HG02571 (cell line): ENCODE measurements at regions not wholly inside any gene's neighbourhood (a gene's known extent, or its start where the extent isn't known, plus 50 kb on each side); places are given as distances from the start of the nearest gene placed in this dataset.

Experiments used
- ATAC-seq: cut with Tn5 transposase; IDR thresholded peaks from one replicate; pipeline ENCODE4 v1.9.1; 2021; ENCODE audit warnings: mild to moderate bottlenecking, moderate library complexity; ENCODE audit not compliant: unreplicated experiment

DNA sequence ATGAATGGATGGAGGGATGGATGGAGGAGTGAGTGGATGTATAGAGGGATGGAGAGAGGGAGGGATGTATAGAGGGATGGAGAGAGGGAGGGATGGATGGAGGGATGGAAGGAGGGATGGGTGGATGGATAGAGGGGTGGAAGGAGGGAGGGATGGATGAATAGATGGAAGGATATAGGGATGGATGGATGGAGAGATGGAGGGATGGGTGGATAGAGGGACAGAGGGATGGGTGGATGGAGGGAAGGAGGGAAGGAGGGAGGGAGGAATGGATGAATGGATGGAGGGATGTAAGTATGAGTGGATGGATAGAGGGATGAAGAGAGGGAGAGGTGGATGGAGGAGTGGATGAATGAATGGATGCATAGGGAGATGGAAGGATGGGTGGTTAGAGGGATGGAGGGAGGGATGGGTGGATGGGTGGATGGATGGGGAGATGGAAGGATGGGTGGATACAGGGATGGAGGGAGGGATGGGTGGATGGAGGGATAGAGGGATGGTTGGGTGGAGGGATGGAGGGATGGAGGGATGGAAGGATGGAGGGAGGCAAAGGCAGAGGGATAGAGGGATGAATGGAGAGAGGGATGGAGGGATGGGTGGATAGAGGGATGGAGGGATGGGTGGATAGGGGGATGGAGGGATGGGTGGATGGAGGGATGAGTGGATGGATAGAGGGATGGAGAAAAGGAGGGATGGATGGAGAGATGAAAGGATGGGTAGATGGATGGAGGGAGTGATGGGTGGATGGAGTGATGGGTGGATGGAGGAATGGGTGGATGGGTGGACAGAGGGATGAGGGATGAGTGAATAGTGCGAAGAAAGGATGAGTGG lies 313.8 kb downstream of the UACA start:
- ATAC-seq: no peak

GRCh38 chr15:70447928-70448698 lies 315.2 kb downstream of the UACA start:
- no peak for ATAC-seq

GRCh38 chr15:70447521-70447920 lies 315.8 kb downstream of the UACA start:
- ATAC-seq: no peak

- no peak for ATAC-seq
These were observed 316.3 kb downstream of the UACA start for GRCh38 chr15:70447081-70447480.

DNA sequence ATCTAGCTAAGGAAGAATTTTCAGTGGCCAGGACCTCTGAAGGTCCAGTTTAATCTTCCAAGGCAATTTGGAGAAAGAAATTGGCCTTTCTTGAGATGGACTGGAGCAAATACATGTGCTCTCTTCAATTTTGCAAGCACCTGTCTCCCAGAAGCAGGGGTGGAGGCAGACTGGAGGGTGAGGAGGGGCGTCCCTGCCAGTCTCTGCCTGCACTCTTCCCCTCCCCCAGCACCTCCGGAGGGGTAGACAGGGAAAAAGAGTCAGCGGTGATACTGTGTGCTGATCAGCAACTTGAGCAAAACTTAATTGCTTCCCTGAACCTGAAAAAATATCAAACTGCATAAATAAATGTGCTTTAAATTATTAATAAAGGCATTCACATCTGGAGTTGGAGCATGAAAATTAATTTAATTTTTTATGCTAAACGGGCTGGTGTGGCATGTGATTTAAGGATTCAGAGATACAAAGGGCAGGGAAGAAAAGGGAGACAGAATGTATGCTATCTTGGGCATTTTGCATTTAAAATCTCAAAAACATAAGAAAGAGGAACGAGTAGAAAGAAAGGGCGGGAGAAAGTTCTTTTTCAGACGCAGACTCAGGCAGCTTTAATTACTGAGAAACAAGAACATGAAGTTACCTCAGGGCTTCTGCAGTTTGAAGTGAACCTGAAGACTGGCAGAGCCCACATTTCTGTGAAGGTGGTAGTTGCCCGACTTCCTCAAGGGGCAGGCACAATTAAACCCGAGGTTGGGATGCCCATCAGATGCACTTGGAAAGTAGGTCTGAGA lies 319.7 kb downstream of the UACA start:
- no peak for ATAC-seq

GRCh38 chr15:70442616-70443321 lies 320.6 kb downstream of the UACA start:
- ATAC-seq: no peak

- ATAC-seq: no peak
These were observed 321.1 kb downstream of the UACA start for GRCh38 chr15:70442211-70442610.

GRCh38 chr15:70440416-70441138 lies 322.8 kb downstream of the UACA start:
- no peak for ATAC-seq

DNA sequence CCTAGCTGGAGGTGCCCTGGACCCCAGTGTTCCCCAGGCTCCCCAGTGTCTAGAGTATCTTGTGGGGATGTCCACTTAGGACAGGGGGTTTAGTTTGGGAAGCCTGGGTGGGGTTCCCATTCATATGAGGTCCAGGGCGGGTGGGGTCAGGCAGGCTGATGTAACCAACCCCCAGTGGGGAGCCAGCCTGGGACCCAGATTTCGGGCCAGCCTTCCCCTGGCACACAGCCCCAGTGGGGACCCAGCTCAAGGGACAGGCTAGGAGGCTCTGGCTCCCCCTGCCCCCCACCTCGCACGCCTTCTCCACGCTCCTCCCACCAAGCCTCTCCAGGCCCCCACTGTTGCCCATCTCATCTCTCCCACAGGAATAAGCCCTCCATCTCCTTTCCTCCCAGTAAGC lies 323.5 kb downstream of the UACA start:
- ATAC-seq: no peak

GRCh38 chr15:70439304-70439877 lies 324.0 kb downstream of the UACA start:
- ATAC-seq: no peak

- ATAC-seq: no peak
These were observed 324.6 kb downstream of the UACA start for GRCh38 chr15:70438776-70439175.

DNA sequence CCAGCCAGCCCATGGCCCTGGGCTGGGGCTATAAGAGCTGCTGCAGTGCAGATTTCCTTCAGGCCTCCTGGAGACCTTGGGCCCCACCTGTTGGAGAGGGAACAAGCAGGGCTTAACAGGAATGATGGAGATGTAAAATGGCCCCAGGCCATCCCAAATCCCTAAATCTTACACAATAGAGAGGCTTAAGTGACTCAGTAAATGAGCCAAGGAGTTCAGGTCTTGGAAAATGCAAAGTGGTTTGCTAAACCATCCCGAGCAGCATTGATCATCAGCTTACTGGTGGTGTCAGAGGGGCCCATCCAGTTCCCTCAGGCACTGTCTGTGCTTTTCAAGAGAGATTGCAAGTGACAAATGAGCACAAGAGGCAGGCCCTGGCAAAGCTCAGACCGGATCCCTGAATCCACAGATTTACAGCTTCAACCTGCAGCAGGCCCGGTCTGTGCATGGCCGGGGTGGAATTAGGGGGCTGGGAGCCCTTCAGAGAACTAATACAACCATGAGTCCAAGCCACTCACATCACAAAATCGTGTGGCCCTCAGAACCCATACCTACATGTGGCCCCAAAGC lies 325.4 kb downstream of the UACA start:
- ATAC-seq: no peak

- ATAC-seq: no peak
These were observed 326.3 kb downstream of the UACA start for GRCh38 chr15:70437089-70437488.

- no peak for ATAC-seq
These were observed 326.9 kb downstream of the UACA start for GRCh38 chr15:70436428-70436827.

GRCh38 chr15:70435872-70436271 lies 327.5 kb downstream of the UACA start:
- ATAC-seq: no peak

DNA sequence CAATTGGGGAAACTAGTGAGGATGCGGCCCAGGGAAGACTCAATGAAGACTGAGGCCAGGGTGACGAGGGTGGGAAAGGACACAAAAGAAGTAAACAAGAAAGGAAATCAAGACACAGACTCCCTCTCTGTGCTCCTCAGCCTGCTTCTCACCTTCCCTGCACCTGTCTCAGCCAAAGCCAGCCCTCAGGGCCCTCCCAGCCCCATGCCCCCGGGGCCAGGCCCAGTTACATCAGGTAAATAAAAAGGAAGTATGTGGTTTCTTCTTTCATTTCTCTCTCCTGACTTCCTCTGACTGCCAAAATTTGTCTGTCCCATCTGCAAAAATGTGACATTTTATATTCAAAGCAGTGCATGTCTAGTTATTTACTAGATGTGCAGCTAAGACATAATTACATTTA lies 328.0 kb downstream of the UACA start:
- ATAC-seq: no peak

DNA sequence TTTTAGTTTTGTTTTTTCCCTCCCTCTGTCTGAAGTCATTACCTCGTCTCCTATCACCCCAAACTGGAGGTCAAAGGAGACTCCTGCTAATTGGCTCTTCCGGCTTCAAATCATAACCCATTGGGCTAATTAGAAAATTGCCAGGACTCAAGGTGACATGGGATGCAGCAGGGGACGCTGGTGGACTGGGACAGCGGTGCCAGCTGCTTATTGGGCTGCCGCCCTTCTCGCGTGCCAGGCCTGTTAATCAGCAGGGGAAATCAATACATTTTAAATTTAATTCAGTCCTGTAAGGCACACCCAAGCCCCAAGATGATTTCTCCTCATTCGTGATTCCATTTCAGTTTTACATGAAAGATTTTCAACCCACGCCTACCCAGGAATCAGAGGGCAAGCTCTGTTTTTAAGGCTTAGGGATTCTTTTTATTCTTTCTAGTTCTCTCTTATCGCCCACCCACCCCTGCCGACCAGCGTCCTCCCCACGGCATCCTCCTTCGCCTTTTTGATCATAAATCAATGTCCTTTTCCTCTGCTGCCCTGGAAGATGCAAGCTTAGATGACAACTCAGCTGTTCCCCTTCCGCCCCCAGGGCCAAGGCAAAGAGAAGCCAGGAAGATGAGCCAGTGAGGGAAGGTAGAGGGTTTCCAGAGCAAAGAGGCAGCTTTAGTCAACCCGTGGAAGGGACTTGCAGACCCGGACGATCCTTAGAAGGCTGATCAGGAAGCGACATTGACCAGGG lies 329.6 kb downstream of the UACA start:
- no peak for ATAC-seq

DNA sequence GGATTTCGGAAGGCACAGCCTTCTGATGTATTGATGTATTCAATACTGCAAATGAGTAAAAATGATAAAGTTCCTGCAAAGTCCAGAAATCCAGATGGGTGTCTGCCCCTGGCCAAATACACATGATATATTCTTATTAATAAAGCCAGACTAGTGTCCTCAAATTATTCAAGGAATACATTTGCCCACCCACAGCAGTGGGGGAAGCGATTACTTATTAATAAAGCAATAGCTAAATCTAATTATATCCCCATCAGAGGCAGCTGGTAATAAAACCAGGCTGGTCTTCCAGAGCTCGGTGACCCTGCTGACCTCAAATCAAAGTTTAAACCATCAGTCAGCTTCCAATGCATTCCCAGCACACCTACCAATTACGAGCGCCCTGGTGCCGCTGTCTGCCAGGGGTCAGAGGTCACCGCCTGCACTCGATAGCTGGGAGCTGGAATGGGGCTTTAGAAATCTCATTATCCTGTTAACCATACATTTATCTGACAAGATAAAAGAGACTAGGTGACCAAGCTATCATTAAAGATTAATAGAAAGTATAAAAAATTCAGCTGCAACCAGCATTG lies 330.3 kb downstream of the UACA start:
- ATAC-seq: no peak
